Heart left ventricle (tissue), 13 donors: ENCODE measurements at regions not wholly inside any gene's neighbourhood (a gene's known extent, or its start where the extent isn't known, plus 50 kb on each side); places are given as distances from the start of the nearest gene placed in this dataset.

Source experiments
- POLR2A ChIP-seq, 2 donors: fragments of 450-650 bp; IDR thresholded peaks; one replicate each; pipeline ENCODE4 v1.6.1; 2017; ENCODE audit warnings: antibody characterized with exemption in 2 of 2, mild to moderate bottlenecking in 2 of 2, moderate library complexity in 2 of 2
- TF ChIP-seq, protein P1 (sequence below), 12 donors: fragments of 200-600 bp; sonication (generic) in 4 of 12; IDR thresholded peaks; one replicate each; pipeline versions ENCODE4 v1.5.0 to v1.8.0; 2018 to 2022; ENCODE audit warnings: antibody characterized with exemption in 12 of 12, mild to moderate bottlenecking in 5 of 12
- donor health status: ischemic (EF 13 %, LVEDD 7.1; RV severe dilation, severe dysfunction).
- donor health status: DM: no; HTN: yes; CAD: no.
- donor health status: DM: no; HTN: no; CAD: no.
- donor health status: ischemic (EF 25% LVEDD 6.9; RV normal size, moderate dysfunction).
- donor health status: ischemic (EF 25% LVEDD 5.7; RV mildly dilated, moderate dysfunction).
- donor health status: ischemic (EF 35%, LVEDD 5.7; RV mildly dilated, moderate dysfunction).
- donor health status: nonischemic (EF 11% LVEDD 7.7; RV severe dilation, severe dysfunction).
- donor health status: DM: yes; HTN: yes; CAD: no.
- donor health status: PGD.
- donor health status: ischemic (EF 29% LVEDD 5.4; RV normal size, mild dysfunction).
- donor health status: nonischemic (EF 23%, LVEDD 6.1; RV moderate dilation, normal function).

- TF ChIP-seq, protein P1, sequence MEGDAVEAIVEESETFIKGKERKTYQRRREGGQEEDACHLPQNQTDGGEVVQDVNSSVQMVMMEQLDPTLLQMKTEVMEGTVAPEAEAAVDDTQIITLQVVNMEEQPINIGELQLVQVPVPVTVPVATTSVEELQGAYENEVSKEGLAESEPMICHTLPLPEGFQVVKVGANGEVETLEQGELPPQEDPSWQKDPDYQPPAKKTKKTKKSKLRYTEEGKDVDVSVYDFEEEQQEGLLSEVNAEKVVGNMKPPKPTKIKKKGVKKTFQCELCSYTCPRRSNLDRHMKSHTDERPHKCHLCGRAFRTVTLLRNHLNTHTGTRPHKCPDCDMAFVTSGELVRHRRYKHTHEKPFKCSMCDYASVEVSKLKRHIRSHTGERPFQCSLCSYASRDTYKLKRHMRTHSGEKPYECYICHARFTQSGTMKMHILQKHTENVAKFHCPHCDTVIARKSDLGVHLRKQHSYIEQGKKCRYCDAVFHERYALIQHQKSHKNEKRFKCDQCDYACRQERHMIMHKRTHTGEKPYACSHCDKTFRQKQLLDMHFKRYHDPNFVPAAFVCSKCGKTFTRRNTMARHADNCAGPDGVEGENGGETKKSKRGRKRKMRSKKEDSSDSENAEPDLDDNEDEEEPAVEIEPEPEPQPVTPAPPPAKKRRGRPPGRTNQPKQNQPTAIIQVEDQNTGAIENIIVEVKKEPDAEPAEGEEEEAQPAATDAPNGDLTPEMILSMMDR (IDR thresholded peaks at IDR 0.05) = no peak
- no peak for TF ChIP-seq POLR2A (IDR thresholded peaks at IDR 0.05)
Measured at GRCh38 chr7:152519290-152519689, 83.5 kb upstream of the KMT2C start.
